SK-N-SH (cell line): ENCODE measurements at regions not wholly inside any gene's neighbourhood (a gene's known extent, or its start where the extent isn't known, plus 50 kb on each side); places are given as distances from the start of the nearest gene placed in this dataset.

Experiments used
- CTCF ChIA-PET: fragments of 300-600, 350-600 bp; formaldehyde crosslinking; extraction: SDS; loops from one replicate; lab custom pipeline; 2021; lab: Yijun Ruan, JAX
- POLR2A ChIA-PET: fragments of 350-600 bp; sonication (Branson Sonifier 250); formaldehyde crosslinking; extraction: SDS; loops from one replicate; lab custom pipeline; 2020; ENCODE audit warnings: antibody characterized with exemption, inconsistent platforms; lab: Yijun Ruan, JAX
- DNase-seq: peaks from one replicate; pipeline ENCODE4 v3.0.0; 2012
- H2AFZ ChIP-seq: fragments of 200-600 bp; sonication (generic); 2 replicates; pipeline ENCODE4 v1.8.1; 2016; ENCODE audit warnings: antibody characterized with exemption, mild to moderate bottlenecking, low read depth
- H3F3A ChIP-seq: fragments of 200-600 bp; sonication (generic); replicated peaks from 2 replicates; pipeline ENCODE3; 2016; ENCODE audit warnings: antibody characterized with exemption, mild to moderate bottlenecking; ENCODE audit not compliant: insufficient read depth
- H3K27ac ChIP-seq, 2 experiments: fragments of 200-500 bp in 1 of 2; fragments of 200-600 bp in 1 of 2; sonication (Bioruptor generic) in 1 of 2; sonication (generic), shearing (Covaris generic) in 1 of 2; 2 replicates each; pipeline versions ENCODE4 v1.5.1 to v1.6.1; 2014 to 2016; ENCODE audit warnings: low read depth in 2 of 2, inconsistent platforms in 1 of 2, low read length in 1 of 2, mild to moderate bottlenecking in 1 of 2, mixed read lengths in 1 of 2
- H3K27me3 ChIP-seq: fragments of 200-600 bp; sonication (generic), shearing (Covaris generic); 2 replicates; pipeline ENCODE4 v1.6.1; 2016; ENCODE audit warnings: mixed run types; ENCODE audit not compliant: insufficient read depth
- H3K36me3 ChIP-seq, 2 experiments: fragments of 200-500 bp in 1 of 2; fragments of 200-600 bp in 1 of 2; sonication (Bioruptor generic) in 1 of 2; sonication (generic) in 1 of 2; replicated peaks in 1 of 2; 2 replicates each; pipeline versions ENCODE3 to v1.5.1; 2014 to 2016; ENCODE audit warnings: low read length in 1 of 2, mild to moderate bottlenecking in 1 of 2; ENCODE audit not compliant: insufficient read depth in 2 of 2, control insufficient read depth in 1 of 2
- H3K4me1 ChIP-seq, 2 experiments: fragments of 200-500 bp in 1 of 2; fragments of 200-600 bp in 1 of 2; sonication (Bioruptor generic) in 1 of 2; sonication (generic), shearing (Covaris generic) in 1 of 2; 2 replicates each; pipeline versions ENCODE4 v1.5.1 to v1.6.1; 2014 to 2016; ENCODE audit warnings: low read depth in 1 of 2, low read length in 1 of 2, mixed run types in 1 of 2; ENCODE audit not compliant: insufficient read depth in 2 of 2, control insufficient read depth in 1 of 2
- H3K4me2 ChIP-seq: fragments of 200-600 bp; sonication (generic), shearing (Covaris generic); 2 replicates; pipeline ENCODE4 v1.6.1; 2017; ENCODE audit warnings: mixed run types
- H3K4me3 ChIP-seq, 2 experiments: fragments of 200-500 bp in 1 of 2; fragments of 200-600 bp in 1 of 2; sonication (Bioruptor generic) in 1 of 2; sonication (generic), shearing (Covaris generic) in 1 of 2; 2 replicates each; pipeline versions ENCODE4 v1.5.1 to v1.8.1; 2014 to 2016; ENCODE audit warnings: low read depth in 2 of 2, inconsistent platforms in 1 of 2, low read length in 1 of 2, mild to moderate bottlenecking in 1 of 2, mixed read lengths in 1 of 2, moderate library complexity in 1 of 2
- H3K79me2 ChIP-seq: fragments of 200-600 bp; sonication (generic); 2 replicates; pipeline ENCODE4 v1.8.1; 2017; ENCODE audit warnings: mild to moderate bottlenecking; ENCODE audit not compliant: insufficient read depth
- H3K9ac ChIP-seq: fragments of 200-600 bp; sonication (generic); 2 replicates; pipeline ENCODE4 v1.6.1; 2017; ENCODE audit warnings: mixed run types
- H3K9me2 ChIP-seq: fragments of 200-600 bp; sonication (generic); 2 replicates; pipeline ENCODE4 v1.6.1; 2017; ENCODE audit warnings: mixed run types
- H3K9me3 ChIP-seq: fragments of 200-600 bp; sonication (generic); 2 replicates; pipeline ENCODE4 v1.6.1; 2017; ENCODE audit warnings: mixed run types, mild to moderate bottlenecking, moderate library complexity
- H4K20me1 ChIP-seq: fragments of 200-600 bp; sonication (generic); 2 replicates; pipeline ENCODE4 v1.6.1; 2017; ENCODE audit warnings: mild to moderate bottlenecking, mixed run types; ENCODE audit not compliant: insufficient read depth
- CHD2 ChIP-seq: fragments of 150-350 bp; IDR thresholded peaks from 2 replicates; pipeline ENCODE4 v1.6.1; 2018; ENCODE audit warnings: low read length; ENCODE audit not compliant: partially characterized antibody
- ELF1 ChIP-seq: IDR thresholded peaks from 2 replicates; pipeline ENCODE4 v1.4.0; 2012
- EZH2phosphoT487 ChIP-seq: fragments of 200-600 bp; sonication (generic); IDR thresholded peaks from 2 replicates; pipeline ENCODE4 v1.6.1; 2017; ENCODE audit warnings: low read depth, mixed run types, mild to moderate bottlenecking, antibody characterized with exemption, moderate library complexity, borderline replicate concordance
- FOXJ3 ChIP-seq: sonication (generic); formaldehyde crosslinking; IDR thresholded peaks from 2 replicates; pipeline ENCODE4 v1.5.1; 2020; ENCODE audit warnings: mild to moderate bottlenecking, missing genetic modification reagents
- FOXM1 ChIP-seq: IDR thresholded peaks from 2 replicates; pipeline ENCODE4 v1.4.0; 2012; ENCODE audit warnings: low read depth, mild to moderate bottlenecking
- GABPA ChIP-seq: IDR thresholded peaks from 2 replicates; pipeline ENCODE4 v1.4.0; 2012; ENCODE audit warnings: low read depth, mild to moderate bottlenecking
- MEF2A ChIP-seq: IDR thresholded peaks from 2 replicates; pipeline ENCODE4 v1.4.0; 2012; ENCODE audit warnings: low read depth, borderline replicate concordance
- RAD21 ChIP-seq: IDR thresholded peaks from 2 replicates; pipeline ENCODE4 v1.6.1; 2012; ENCODE audit warnings: mild to moderate bottlenecking, low read length
- RCOR1 ChIP-seq: fragments of 150-350 bp; IDR thresholded peaks from 2 replicates; pipeline ENCODE4 v1.6.1; 2017; ENCODE audit warnings: antibody characterized with exemption, low read length
- RFX5 ChIP-seq: IDR thresholded peaks from 2 replicates; pipeline ENCODE4 v1.6.1; 2012; ENCODE audit warnings: mild to moderate bottlenecking, improper control_type of control experiment, low read length
- RXRA ChIP-seq: IDR thresholded peaks from 2 replicates; pipeline ENCODE4 v1.4.0; 2012; ENCODE audit warnings: low read depth, mild to moderate bottlenecking, borderline replicate concordance
- SMC3 ChIP-seq: IDR thresholded peaks from 2 replicates; pipeline ENCODE4 v1.6.1; 2012; ENCODE audit warnings: low read depth, low read length, improper control_type of control experiment
- WGBS: methylation state at CpG from one replicate; pipeline ENCODE4 v1.1.6; 2017; ENCODE audit warnings: low lambda C conversion rate; 5-methylcytosine and 5-hydroxymethylcytosine counted together
- TF ChIP-seq, protein P1 (sequence below): IDR thresholded peaks from 2 replicates; pipeline ENCODE4 v1.4.0; 2012; ENCODE audit warnings: low read depth, borderline replicate concordance
- TF ChIP-seq, protein P2 (sequence below): fragments of 200-600 bp; sonication (generic); IDR thresholded peaks from 2 replicates; pipeline ENCODE4 v1.6.1; 2017; ENCODE audit warnings: antibody characterized with exemption, mild to moderate bottlenecking, moderate library complexity
- TF ChIP-seq, protein P3 (sequence below): IDR thresholded peaks from 2 replicates; pipeline ENCODE4 v1.6.1; 2012; ENCODE audit warnings: mild to moderate bottlenecking, low read depth, low read length, moderate library complexity
- TF ChIP-seq, protein P4 (sequence below): IDR thresholded peaks from 2 replicates; pipeline ENCODE4 v1.4.0; 2012; ENCODE audit warnings: low read depth, borderline replicate concordance

DNA sequence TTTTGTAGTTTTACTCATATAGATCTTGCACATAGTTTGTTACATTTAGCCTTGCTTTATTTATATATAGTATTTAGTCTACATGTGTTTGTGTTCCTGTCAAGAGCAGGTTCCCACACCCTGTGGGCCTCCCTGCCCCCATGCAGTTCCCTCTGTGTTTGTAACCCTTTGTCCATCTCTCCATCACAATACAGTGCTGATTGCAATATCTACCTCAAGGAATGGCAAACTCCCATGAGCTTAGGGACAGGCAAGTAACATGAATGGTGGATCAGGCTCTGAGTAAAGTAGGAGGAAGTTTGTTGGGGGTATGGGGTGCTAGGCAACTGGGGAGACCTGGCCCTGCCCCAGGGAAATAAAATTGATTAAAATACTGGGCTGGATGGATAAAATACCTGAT lies 151.9 kb upstream of the MYL2 start:
- DNase-seq: no peak
- Histone ChIP-seq H3K4me2 (no peak overlapping the region), H3K9ac (no peak overlapping the region), H3F3A (no peaks in the 10 kb centered on the region), H3K9me2 (no peaks in the 10 kb centered on the region), H3K27me3 (no peaks in the 10 kb centered on the region), H3K79me2 (no peaks in the 10 kb centered on the region), H4K20me1 (no peaks in the 10 kb centered on the region), H3K27ac (no peak overlapping the region), H3K9me3 (no peaks in the 10 kb centered on the region), H3K36me3 (no peaks in the 10 kb centered on the region), H2AFZ (no peak overlapping the region), H3K4me3 (no peak overlapping the region), H3K4me1 (peaks cover 0 to 13% of the 10 kb centered on the region in 2 experiments; a peak in 1 of 4 replicates)
- CTCF ChIA-PET: no interaction called here
- POLR2A ChIA-PET: no interaction called here
- TF ChIP-seq, protein P1, sequence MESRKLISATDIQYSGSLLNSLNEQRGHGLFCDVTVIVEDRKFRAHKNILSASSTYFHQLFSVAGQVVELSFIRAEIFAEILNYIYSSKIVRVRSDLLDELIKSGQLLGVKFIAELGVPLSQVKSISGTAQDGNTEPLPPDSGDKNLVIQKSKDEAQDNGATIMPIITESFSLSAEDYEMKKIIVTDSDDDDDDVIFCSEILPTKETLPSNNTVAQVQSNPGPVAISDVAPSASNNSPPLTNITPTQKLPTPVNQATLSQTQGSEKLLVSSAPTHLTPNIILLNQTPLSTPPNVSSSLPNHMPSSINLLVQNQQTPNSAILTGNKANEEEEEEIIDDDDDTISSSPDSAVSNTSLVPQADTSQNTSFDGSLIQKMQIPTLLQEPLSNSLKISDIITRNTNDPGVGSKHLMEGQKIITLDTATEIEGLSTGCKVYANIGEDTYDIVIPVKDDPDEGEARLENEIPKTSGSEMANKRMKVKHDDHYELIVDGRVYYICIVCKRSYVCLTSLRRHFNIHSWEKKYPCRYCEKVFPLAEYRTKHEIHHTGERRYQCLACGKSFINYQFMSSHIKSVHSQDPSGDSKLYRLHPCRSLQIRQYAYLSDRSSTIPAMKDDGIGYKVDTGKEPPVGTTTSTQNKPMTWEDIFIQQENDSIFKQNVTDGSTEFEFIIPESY: no peak
- TF ChIP-seq, protein P2, sequence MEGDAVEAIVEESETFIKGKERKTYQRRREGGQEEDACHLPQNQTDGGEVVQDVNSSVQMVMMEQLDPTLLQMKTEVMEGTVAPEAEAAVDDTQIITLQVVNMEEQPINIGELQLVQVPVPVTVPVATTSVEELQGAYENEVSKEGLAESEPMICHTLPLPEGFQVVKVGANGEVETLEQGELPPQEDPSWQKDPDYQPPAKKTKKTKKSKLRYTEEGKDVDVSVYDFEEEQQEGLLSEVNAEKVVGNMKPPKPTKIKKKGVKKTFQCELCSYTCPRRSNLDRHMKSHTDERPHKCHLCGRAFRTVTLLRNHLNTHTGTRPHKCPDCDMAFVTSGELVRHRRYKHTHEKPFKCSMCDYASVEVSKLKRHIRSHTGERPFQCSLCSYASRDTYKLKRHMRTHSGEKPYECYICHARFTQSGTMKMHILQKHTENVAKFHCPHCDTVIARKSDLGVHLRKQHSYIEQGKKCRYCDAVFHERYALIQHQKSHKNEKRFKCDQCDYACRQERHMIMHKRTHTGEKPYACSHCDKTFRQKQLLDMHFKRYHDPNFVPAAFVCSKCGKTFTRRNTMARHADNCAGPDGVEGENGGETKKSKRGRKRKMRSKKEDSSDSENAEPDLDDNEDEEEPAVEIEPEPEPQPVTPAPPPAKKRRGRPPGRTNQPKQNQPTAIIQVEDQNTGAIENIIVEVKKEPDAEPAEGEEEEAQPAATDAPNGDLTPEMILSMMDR: no peak
- TF ChIP-seq RXRA: no peak
- TF ChIP-seq CHD2: no peak
- no peak for TF ChIP-seq FOXJ3 (CRISPR knock-in tag)
- TF ChIP-seq RCOR1: no peak
- no peak for TF ChIP-seq MEF2A
- no peak for TF ChIP-seq EZH2phosphoT487
- no peak for TF ChIP-seq RFX5

DNA sequence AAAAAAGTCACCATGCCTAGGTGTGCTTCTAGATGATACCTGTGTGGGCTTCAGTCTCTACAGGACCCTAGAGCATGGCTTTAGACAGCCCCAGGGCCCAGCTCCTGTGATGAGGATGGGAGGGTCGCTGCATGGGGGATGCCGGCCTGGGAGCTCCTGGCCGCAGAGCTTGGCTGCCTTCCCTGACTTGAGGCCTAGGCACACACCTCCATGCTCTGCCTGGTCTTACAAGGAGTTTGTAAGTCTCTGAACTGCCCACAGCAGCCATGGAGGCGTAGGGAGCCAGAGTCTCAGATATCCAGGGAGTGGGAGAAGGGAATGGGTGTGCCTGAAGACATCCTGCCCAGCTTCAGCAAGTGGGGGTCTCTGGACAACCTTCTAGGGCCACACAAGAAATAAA lies 149.5 kb upstream of the MYL2 start:
- no peak overlapping the region for H3K27ac ChIP-seq
- H3K27me3 ChIP-seq: no peaks in the 10 kb centered on the region
- POLR2A ChIA-PET: no interaction called here
- no peaks in the 10 kb centered on the region for H3K9me3 ChIP-seq
- no peak overlapping the region for H2AFZ ChIP-seq
- H3K79me2 ChIP-seq: no peaks in the 10 kb centered on the region
- no peak overlapping the region for H3K4me2 ChIP-seq
- 33% methylated on average over 4 of the region's 4 CpGs for WGBS
- no peaks in the 10 kb centered on the region for H3K36me3 ChIP-seq
- H3K9me2 ChIP-seq: no peaks in the 10 kb centered on the region
- CTCF ChIA-PET: interaction anchor here (1.3 kb wide), 1 partner anchor 25 kb away, joined by 3 read pairs; no protein-coding TSS in a partner anchor
- DNase-seq: no peak
- no peak overlapping the region for H3K9ac ChIP-seq
- no peaks in the 10 kb centered on the region for H4K20me1 ChIP-seq
- H3K4me3 ChIP-seq: no peak overlapping the region
- peaks cover 0 to 9% of the 10 kb centered on the region in 2 experiments; a peak in 1 of 4 replicates for H3K4me1 ChIP-seq
- H3F3A ChIP-seq: no peaks in the 10 kb centered on the region
- no peak for TF ChIP-seq RFX5
- TF ChIP-seq RXRA: no peak
- no peak for TF ChIP-seq FOXM1
- TF ChIP-seq, protein P2: no peak
- TF ChIP-seq, protein P3, sequence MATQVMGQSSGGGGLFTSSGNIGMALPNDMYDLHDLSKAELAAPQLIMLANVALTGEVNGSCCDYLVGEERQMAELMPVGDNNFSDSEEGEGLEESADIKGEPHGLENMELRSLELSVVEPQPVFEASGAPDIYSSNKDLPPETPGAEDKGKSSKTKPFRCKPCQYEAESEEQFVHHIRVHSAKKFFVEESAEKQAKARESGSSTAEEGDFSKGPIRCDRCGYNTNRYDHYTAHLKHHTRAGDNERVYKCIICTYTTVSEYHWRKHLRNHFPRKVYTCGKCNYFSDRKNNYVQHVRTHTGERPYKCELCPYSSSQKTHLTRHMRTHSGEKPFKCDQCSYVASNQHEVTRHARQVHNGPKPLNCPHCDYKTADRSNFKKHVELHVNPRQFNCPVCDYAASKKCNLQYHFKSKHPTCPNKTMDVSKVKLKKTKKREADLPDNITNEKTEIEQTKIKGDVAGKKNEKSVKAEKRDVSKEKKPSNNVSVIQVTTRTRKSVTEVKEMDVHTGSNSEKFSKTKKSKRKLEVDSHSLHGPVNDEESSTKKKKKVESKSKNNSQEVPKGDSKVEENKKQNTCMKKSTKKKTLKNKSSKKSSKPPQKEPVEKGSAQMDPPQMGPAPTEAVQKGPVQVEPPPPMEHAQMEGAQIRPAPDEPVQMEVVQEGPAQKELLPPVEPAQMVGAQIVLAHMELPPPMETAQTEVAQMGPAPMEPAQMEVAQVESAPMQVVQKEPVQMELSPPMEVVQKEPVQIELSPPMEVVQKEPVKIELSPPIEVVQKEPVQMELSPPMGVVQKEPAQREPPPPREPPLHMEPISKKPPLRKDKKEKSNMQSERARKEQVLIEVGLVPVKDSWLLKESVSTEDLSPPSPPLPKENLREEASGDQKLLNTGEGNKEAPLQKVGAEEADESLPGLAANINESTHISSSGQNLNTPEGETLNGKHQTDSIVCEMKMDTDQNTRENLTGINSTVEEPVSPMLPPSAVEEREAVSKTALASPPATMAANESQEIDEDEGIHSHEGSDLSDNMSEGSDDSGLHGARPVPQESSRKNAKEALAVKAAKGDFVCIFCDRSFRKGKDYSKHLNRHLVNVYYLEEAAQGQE: no peak
- TF ChIP-seq ELF1: no peak
- TF ChIP-seq RAD21: no peak
- no peak for TF ChIP-seq SMC3
- TF ChIP-seq GABPA: no peak
- TF ChIP-seq, protein P4, sequence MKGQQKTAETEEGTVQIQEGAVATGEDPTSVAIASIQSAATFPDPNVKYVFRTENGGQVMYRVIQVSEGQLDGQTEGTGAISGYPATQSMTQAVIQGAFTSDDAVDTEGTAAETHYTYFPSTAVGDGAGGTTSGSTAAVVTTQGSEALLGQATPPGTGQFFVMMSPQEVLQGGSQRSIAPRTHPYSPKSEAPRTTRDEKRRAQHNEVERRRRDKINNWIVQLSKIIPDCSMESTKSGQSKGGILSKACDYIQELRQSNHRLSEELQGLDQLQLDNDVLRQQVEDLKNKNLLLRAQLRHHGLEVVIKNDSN: no peak
- no peak for TF ChIP-seq FOXJ3 (CRISPR knock-in tag)
